GM13976 (cell line): ENCODE measurements at regions not wholly inside any gene's neighbourhood (a gene's known extent, or its start where the extent isn't known, plus 50 kb on each side); places are given as distances from the start of the nearest gene placed in this dataset.

Experiments
- DNase-seq: peaks from one replicate; pipeline ENCODE4 v3.0.0; 2012; ENCODE audit warnings: low spot score
- in situ Hi-C: fragments of 300-500 bp; cut with MboI; formaldehyde crosslinking; loops from one replicate; pipeline ENCODE4 v1.12.0; 2022; ENCODE audit warnings: low sequenced_read_pairs, mixed read lengths, inconsistent platforms; ENCODE audit not compliant: unreplicated experiment
- TF ChIP-seq, protein P1 (sequence below): IDR thresholded peaks from 2 replicates; pipeline ENCODE4 v1.5.1; 2012; ENCODE audit warnings: borderline replicate concordance, mild to moderate bottlenecking; ENCODE audit not compliant: insufficient read depth; ENCODE audit errors: extremely low read depth, missing control alignments, control extremely low read depth

DNA sequence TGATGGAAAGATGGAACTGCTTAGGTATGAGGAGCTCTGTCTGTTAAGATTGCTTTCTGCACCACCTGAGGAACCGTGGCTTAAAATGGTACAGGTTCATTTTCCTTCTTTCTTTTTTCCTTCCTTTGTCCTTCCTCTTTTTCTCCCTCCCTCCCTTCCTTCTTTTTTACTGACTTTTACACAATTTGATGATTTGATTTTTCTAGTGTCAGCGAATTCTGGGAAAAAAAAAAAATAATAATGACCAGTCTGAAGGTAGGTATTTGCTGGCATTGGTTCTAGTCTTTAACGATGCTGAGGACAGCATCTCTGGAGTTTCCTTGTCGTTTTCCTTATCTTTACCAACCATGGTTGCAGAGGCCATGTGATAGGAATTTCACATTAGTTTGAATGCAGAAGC, 613.5 kb downstream of the EDEM1 start:
- DNase-seq, result no peak
- TF ChIP-seq, protein P1, sequence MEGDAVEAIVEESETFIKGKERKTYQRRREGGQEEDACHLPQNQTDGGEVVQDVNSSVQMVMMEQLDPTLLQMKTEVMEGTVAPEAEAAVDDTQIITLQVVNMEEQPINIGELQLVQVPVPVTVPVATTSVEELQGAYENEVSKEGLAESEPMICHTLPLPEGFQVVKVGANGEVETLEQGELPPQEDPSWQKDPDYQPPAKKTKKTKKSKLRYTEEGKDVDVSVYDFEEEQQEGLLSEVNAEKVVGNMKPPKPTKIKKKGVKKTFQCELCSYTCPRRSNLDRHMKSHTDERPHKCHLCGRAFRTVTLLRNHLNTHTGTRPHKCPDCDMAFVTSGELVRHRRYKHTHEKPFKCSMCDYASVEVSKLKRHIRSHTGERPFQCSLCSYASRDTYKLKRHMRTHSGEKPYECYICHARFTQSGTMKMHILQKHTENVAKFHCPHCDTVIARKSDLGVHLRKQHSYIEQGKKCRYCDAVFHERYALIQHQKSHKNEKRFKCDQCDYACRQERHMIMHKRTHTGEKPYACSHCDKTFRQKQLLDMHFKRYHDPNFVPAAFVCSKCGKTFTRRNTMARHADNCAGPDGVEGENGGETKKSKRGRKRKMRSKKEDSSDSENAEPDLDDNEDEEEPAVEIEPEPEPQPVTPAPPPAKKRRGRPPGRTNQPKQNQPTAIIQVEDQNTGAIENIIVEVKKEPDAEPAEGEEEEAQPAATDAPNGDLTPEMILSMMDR, result no peak
- in situ Hi-C loops, result no loop called here

DNA sequence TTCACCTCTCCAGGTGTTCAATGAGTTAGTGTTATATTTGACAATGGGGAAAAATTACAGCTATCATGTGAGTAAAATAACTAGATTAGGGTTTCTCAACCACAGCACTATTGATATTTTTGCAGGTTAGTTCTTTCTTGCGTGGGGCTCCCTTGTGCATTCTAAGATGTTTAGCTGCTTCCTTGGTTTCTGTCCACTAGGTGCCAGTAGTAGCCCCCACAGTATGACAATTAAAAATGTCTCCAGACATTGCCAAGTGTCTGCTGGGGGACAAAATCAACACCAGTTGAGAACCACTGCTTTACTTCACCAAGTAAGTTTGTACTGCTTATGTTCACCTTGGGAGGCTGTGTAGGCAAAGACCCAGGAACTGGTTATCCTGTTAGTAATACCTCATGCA, 618.7 kb downstream of the EDEM1 start:
- no peak for DNase-seq
- TF ChIP-seq, protein P1, result no peak

DNA sequence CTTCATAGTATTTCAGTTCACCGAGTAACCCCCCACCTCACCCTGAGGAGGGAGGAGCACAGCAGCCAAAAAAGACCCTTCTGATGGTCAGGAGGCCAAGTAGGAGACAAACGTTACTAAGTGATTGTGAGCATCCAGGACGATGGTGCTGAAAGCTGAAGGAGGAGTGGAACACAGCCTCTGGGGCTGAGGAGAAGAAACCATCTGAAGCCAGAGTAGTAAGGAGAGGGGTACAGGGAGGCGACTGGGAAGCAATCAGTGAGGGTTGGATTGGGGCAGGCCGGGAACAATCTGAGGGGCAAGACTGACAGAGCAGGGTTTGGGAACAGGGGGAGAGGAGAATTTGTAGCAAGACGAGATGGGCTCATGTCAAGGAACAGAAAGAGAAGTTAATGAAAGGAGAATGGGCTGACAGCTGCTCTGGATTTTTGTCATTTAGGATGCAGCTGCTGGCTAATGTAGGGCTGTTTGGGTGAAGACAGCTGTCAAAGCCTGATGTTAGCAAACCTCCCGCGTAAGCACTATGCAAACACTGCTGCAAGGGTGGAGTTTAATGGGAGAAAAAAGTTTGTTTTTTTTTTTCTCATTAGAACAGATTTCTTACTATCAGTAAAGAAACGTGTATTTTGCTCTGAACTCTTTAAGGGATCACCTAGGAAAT, 622.2 kb downstream of the EDEM1 start:
- TF ChIP-seq, protein P1, result no peak
- DNase-seq, result no peak
- in situ Hi-C loops, result no loop called here

More for the DNA sequence above, 618.7 kb downstream of the EDEM1 start:
- in situ Hi-C loops, result no loop called here

DNA sequence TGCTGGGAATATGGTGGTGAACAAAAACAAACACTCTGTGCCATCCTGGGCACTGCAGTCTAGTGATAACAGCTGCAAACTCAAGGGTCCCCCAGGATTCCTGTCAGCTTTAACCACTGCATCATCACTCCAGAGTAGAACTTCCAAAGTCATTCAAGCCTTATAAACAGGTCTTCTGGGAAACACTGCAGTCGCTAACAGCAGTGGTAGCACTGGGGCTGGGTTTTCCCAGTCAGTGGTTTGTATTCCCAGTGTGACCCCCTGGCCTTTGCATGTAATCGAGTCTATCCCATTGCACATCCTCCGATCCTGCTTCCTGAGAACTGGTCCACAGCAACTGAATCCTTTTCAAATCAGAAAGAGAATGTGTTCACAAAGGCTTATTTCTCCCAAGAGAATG, 623.5 kb downstream of the EDEM1 start:
- in situ Hi-C loops, result no loop called here
- no peak for DNase-seq
- TF ChIP-seq, protein P1, result no peak

DNA sequence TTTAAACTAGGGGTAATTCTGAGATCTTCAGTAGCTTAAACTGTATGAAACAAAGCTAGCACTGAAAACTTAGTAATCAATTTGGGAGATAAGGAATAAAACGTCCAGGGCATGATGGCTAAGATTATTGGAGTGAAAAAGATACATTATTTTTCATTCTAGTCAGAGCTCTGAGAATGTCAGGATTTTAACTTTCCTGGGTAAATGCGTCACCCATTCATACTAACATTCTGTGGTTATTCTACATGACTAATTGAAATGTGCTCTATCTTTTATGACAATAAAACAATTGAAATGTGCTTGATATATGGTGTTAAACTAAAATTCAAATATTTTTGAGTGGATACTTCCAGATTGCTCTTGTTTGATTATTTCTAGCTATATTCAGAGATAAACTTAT, 626.0 kb downstream of the EDEM1 start:
- in situ Hi-C loops, result no loop called here
- TF ChIP-seq, protein P1, result no peak
- DNase-seq, result no peak

DNA sequence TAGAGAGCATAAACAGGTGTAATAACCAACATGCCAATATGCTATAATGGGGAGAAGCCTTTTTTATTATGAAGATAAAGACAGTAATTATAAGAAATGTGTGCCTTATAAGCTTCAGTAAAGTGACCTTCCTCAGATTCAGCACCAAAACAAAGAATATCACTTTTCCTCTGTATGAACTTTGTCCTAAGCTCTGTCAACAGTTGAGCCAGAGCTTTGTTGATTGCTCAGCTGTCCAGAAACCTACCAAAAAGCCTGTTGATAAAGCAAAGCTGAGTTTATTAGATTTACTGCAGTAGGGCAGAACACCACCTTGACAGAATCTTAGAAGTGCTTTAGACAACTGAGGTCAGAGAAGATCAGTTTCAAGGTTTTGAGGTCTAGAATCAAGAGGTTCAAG, 635.3 kb downstream of the EDEM1 start:
- TF ChIP-seq, protein P1, result no peak
- DNase-seq, result no peak
- in situ Hi-C loops, result no loop called here
